Stimulated activated CD8-positive, alpha-beta memory T cell treated with anti-CD3 and anti-CD28 coated beads, Interleukin-2, amount 100 ng/mL, for 48 hours (primary cell): ENCODE measurements at regions not wholly inside any gene's neighbourhood (a gene's known extent, or its start where the extent isn't known, plus 50 kb on each side); places are given as distances from the start of the nearest gene placed in this dataset.

ENCODE experiments used
- DNase-seq, 2 donors: peaks; one replicate each; pipeline ENCODE4 v3.0.0-alpha.2; 2020; ENCODE audit warnings: low read depth in 2 of 2

GRCh38 chr7:25395976-25396375, 167.7 kb upstream of the NPVF start:
- DNase-seq = no peak

- DNase-seq = no peak
These were observed 168.4 kb upstream of the NPVF start for GRCh38 chr7:25396668-25397067.

GRCh38 chr7:25398418-25398817, 170.1 kb upstream of the NPVF start:
- DNase-seq = no peak

GRCh38 chr7:25399000-25399750, 170.9 kb upstream of the NPVF start:
- no peak for DNase-seq

GRCh38 chr7:25402532-25402931, 174.2 kb upstream of the NPVF start:
- no peak for DNase-seq

GRCh38 chr7:25405736-25406135, 177.4 kb upstream of the NPVF start:
- no peak for DNase-seq

GRCh38 chr7:25407053-25407452, 178.8 kb upstream of the NPVF start:
- no peak for DNase-seq

GRCh38 chr7:25408012-25408687, 179.9 kb upstream of the NPVF start:
- DNase-seq = no peak

GRCh38 chr7:25408876-25409275, 180.6 kb upstream of the NPVF start:
- no peak for DNase-seq

- no peak for DNase-seq
These were observed 181.8 kb upstream of the NPVF start for GRCh38 chr7:25409897-25410636.

GRCh38 chr7:25420771-25421170, 192.5 kb upstream of the NPVF start:
- no peak for DNase-seq

GRCh38 chr7:25424113-25424512, 195.8 kb upstream of the NPVF start:
- no peak for DNase-seq

- no peak for DNase-seq
These were observed 196.6 kb upstream of the NPVF start for GRCh38 chr7:25424855-25425254.

- no peak for DNase-seq
These were observed 199.4 kb upstream of the NPVF start for GRCh38 chr7:25427721-25428120.

GRCh38 chr7:25429731-25430130, 201.4 kb upstream of the NPVF start:
- DNase-seq = no peak

GRCh38 chr7:25430200-25430931, 202.1 kb upstream of the NPVF start:
- no peak for DNase-seq

- DNase-seq = no peak
These were observed 203.7 kb upstream of the NPVF start for GRCh38 chr7:25431956-25432450.

- DNase-seq = no peak
These were observed 204.5 kb upstream of the NPVF start for GRCh38 chr7:25432807-25433206.

GRCh38 chr7:25436413-25436812, 208.1 kb upstream of the NPVF start:
- no peak for DNase-seq

- DNase-seq = no peak
These were observed 209.0 kb upstream of the NPVF start for GRCh38 chr7:25437308-25437707.

GRCh38 chr7:25444991-25445390, 216.7 kb upstream of the NPVF start:
- no peak for DNase-seq

GRCh38 chr7:25448301-25448700, 220.0 kb upstream of the NPVF start:
- DNase-seq = no peak
